ENCODE measurements at regions not wholly inside any gene's neighbourhood (a gene's known extent, or its start where the extent isn't known, plus 50 kb on each side); places are given as distances from the start of the nearest gene placed in this dataset.

GRCh38 chr4:53937327-53937726 lies 127.1 kb downstream of the CHIC2 start:
- peak overlapping the region; percentile 5 for H2AFZ ChIP-seq (ENCODE audit: low read depth, low read length, poor library complexity, severe bottlenecking)
- ChIA-PET POLR2A (no interaction called here), RAD21 (ENCODE audit: low non-redundant PET in 1 of 2, low total read pairs in 2 of 2, uncharacterized antibody in 2 of 2, unreplicated experiment in 2 of 2) (no interaction called here), CTCF (no interaction called here)
- no peaks in the 10 kb centered on the region for H3K79me2 ChIP-seq (ENCODE audit: insufficient read depth, low read length)
- H3K27me3 ChIP-seq (ENCODE audit: insufficient read depth, low read length), result no peaks in the 10 kb centered on the region
- peak overlapping the region; percentile 18; the same call in 1 of the 2 replicates for H3K27ac ChIP-seq (ENCODE audit: low read depth, low read length)
- no peaks in the 10 kb centered on the region for H3K9me3 ChIP-seq (ENCODE audit: control insufficient read depth in 1 of 2, insufficient read depth in 1 of 2, low read depth in 1 of 2, low read length in 2 of 2)
- H3K4me1 ChIP-seq (ENCODE audit: control insufficient read depth in 1 of 2, insufficient read depth in 2 of 2, low read length in 2 of 2), result peaks cover 10 to 20% of the 10 kb centered on the region in 2 experiments; a peak in 3 of 4 replicates
- no peaks in the 10 kb centered on the region for H3K36me3 ChIP-seq (ENCODE audit: control insufficient read depth in 1 of 2, insufficient read depth in 2 of 2, low read length in 2 of 2)
- no peak for TF ChIP-seq EGR1 (IDR thresholded peaks at IDR 0.05; ENCODE audit: low read depth)
- no peak for TF ChIP-seq EZH2phosphoT487 (IDR thresholded peaks at IDR 0.05; ENCODE audit: borderline replicate concordance)
- TF ChIP-seq CEBPB (IDR thresholded peaks at IDR 0.05; ENCODE audit: low read depth), result no peak
- no peak for TF ChIP-seq SRF (IDR thresholded peaks at IDR 0.05; ENCODE audit: low read depth)
- TF ChIP-seq ZBTB33 (IDR thresholded peaks at IDR 0.05; ENCODE audit: extremely low read depth, insufficient replicate concordance, low read length), result no peak
- no peak for TF ChIP-seq ZNF274 (IDR thresholded peaks at IDR 0.05; ENCODE audit: low read depth, low read length)
- TF ChIP-seq ATF3 (IDR thresholded peaks at IDR 0.05), result no peak
- TF ChIP-seq JUND (IDR thresholded peaks at IDR 0.05), result no peak
- H3K9me2 ChIP-seq (ENCODE audit: insufficient read depth), result no peaks in the 10 kb centered on the region
- BruUV-seq (replicated peaks), result no TSS peak
- H3K4me3 ChIP-seq (replicated peaks in 1 of 2; ENCODE audit: low read depth in 1 of 2, low read length in 2 of 2), result no peak overlapping the region
- no peaks in the 10 kb centered on the region for H4K20me1 ChIP-seq (ENCODE audit: insufficient read depth)
- peak overlapping the region; percentile 54 for H3K4me2 ChIP-seq (ENCODE audit: low read length)
- intact Hi-C loops (cut with micrococcal nuclease), result no loop called here
- DNase-seq (ENCODE audit: low read depth, low spot score) (no peak), ATAC-seq (no peak)
- no peak overlapping the region for H3K9ac ChIP-seq (ENCODE audit: low read length)

- RAD21 ChIA-PET (ENCODE audit: low non-redundant PET in 1 of 2, low total read pairs in 2 of 2, uncharacterized antibody in 2 of 2, unreplicated experiment in 2 of 2), result no interaction called here
- Histone ChIP-seq H3K9me3 (ENCODE audit: control insufficient read depth in 1 of 2, insufficient read depth in 1 of 2, low read depth in 1 of 2, low read length in 2 of 2) (no peaks in the 10 kb centered on the region), H3K27me3 (ENCODE audit: insufficient read depth, low read length) (no peaks in the 10 kb centered on the region), H3K36me3 (ENCODE audit: control insufficient read depth in 1 of 2, insufficient read depth in 2 of 2, low read length in 2 of 2) (no peaks in the 10 kb centered on the region), H3K4me3 (replicated peaks in 1 of 2; ENCODE audit: low read depth in 1 of 2, low read length in 2 of 2) (no peak overlapping the region), H3K9me2 (ENCODE audit: insufficient read depth) (no peaks in the 10 kb centered on the region), H3K4me1 (ENCODE audit: control insufficient read depth in 1 of 2, insufficient read depth in 2 of 2, low read length in 2 of 2) (peaks cover 10 to 19% of the 10 kb centered on the region in 2 experiments; a peak in 3 of 4 replicates), H3K9ac (ENCODE audit: low read length) (no peak overlapping the region), H3K4me2 (ENCODE audit: low read length) (no peak overlapping the region), H3K27ac (ENCODE audit: low read depth, low read length) (no peak overlapping the region), H3K79me2 (ENCODE audit: insufficient read depth, low read length) (no peaks in the 10 kb centered on the region), H2AFZ (ENCODE audit: low read depth, low read length, poor library complexity, severe bottlenecking) (no peak overlapping the region), H4K20me1 (ENCODE audit: insufficient read depth) (no peaks in the 10 kb centered on the region)
- ATAC-seq (no peak), DNase-seq (ENCODE audit: low read depth, low spot score) (no peak)
- POLR2A ChIA-PET, result no interaction called here
- intact Hi-C loops (cut with micrococcal nuclease), result no loop called here
- CTCF ChIA-PET, result interaction anchor here (1.1 kb wide), 1 partner anchor 282 kb away, joined by 3 read pairs; no protein-coding TSS in a partner anchor
- BruUV-seq (replicated peaks), result no TSS peak
- no peak for TF ChIP-seq ATF3 (IDR thresholded peaks at IDR 0.05)
- no peak for TF ChIP-seq EZH2 (IDR thresholded peaks at IDR 0.05)
- no peak for TF ChIP-seq CBX3 (IDR thresholded peaks at IDR 0.05; ENCODE audit: low read depth)
- TF ChIP-seq TCF7L2 (IDR thresholded peaks at IDR 0.05; ENCODE audit: borderline replicate concordance, extremely low read depth, insufficient read depth, insufficient read length), result no peak
- no peak for TF ChIP-seq JUND (IDR thresholded peaks at IDR 0.05)
- TF ChIP-seq SIN3A (IDR thresholded peaks at IDR 0.05; ENCODE audit: low read depth), result no peak
- TF ChIP-seq EGR1 (IDR thresholded peaks at IDR 0.05; ENCODE audit: low read depth), result no peak
- TF ChIP-seq ELF1 (IDR thresholded peaks at IDR 0.05; ENCODE audit: borderline replicate concordance, low read depth), result no peak
- no peak for TF ChIP-seq FOSL1 (IDR thresholded peaks at IDR 0.05; ENCODE audit: low read depth)
- TF ChIP-seq EZH2phosphoT487 (IDR thresholded peaks at IDR 0.05; ENCODE audit: borderline replicate concordance), result no peak
- no peak for TF ChIP-seq REST (IDR thresholded peaks at IDR 0.05; ENCODE audit: low read depth)
These were observed 128.6 kb downstream of the CHIC2 start for GRCh38 chr4:53935780-53936179.

Measured in HCT116 (cell line).